Left renal cortex interstitium (tissue), 4 donors: ENCODE measurements at regions not wholly inside any gene's neighbourhood (a gene's known extent, or its start where the extent isn't known, plus 50 kb on each side); places are given as distances from the start of the nearest gene placed in this dataset.

Experiments
- DNase-seq, 4 donors: peaks; one replicate each; pipeline ENCODE4 v3.0.0-alpha.2; 2013; ENCODE audit warnings: low read depth in 4 of 4, low spot score in 2 of 4, missing footprints in 1 of 4

DNA sequence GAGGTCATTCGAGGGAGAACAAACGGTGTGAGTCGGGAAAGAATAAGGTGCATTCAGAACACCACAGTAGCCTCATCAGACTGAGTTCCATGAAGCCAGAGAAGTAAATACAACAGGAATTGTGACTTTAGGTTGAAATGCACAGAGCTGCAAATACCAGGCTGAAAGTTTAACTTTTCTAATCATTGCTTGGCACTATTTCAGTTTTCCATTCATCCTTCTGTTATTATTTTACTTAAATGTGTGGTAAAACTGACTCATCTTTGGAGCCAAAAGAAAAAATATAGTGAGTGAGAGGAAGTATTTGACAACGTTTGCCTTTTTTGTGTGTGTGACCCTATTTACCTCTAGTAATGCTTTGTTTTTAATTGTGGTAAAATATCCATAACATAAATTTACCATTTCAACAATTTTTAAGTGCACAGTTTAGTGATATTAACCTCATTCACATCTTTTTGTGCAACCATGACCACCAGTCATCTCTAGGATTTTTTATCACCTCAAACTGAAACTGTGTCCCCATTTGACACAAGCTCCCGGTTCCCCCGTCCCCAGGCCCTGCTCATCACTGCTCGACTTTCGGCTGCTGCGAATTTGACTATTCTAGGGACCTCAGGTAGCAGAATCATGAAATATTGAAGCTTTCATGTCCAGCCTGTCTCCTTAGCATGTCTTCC, 166.8 kb downstream of the HSD17B3 start:
- DNase-seq, result no peak

DNA sequence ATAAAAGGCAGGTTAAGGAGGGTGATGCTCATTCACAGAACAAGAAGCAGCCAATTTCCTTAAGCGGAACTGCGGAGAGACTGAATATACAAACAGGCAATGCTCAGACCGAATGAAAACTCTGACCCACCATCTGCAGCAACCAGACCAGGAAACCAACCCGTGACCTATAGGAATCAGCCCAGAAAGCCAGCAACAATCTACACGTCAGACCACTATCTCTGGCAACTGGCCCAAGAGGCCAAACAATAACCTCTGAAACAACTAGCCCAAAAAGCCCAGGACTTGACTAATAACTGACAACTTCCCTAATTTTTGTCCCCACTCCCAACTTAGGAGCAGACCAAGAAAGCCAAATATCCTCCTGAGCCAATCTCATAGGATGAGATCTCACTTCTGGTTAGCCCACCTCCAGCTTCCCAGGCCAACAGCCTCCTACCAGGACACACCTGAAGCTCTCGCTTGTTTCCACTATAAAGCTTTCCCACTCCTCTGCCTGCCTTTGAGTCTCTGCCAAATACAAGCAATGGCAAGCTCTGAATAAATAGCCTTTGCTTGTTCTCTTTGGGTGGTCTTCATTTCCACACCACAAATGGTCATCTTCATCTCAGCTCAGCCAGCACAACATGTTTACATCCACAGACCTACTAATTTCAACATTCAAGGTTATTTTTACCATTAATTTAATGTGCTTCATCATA, 168.5 kb downstream of the HSD17B3 start:
- no peak for DNase-seq

DNA sequence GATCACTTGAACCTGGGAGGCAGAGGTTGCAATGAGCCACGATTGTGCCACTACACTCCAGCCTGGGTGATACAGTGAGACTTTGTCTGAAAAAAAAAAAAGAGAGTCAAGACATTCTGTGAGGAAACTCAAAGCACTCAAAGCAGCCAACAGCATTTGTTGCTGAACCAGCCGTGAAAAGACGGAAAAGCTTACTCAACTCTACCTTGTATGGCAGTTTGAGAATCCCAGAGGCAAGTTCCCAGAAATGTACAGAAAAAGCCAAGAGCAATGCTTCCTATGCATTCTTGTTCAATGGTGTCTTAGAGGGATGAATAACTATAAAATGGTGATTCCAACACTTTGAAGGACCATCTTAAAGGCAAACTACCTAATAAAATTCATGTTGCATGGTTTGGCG, 170.2 kb downstream of the HSD17B3 start:
- no peak for DNase-seq

DNA sequence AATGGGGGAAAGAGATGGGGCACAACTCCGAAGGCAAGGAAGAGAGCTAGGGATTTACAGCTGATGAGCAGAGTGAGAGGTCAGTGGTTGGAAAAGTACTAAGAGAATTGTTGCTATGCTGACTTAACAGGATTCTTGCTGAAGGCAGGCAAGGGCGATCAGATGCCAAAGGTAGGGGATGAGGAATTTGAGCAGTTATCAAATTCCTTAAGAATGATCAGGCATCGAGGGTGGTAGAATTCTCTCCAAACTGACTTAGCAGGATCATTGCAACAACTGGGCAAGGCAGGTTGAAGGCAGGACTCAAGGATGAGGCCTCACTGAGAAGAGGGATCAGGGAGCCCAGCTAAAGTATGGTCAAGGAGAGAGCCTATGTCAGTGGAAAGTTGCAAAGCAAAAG, 171.0 kb downstream of the HSD17B3 start:
- no peak for DNase-seq

DNA sequence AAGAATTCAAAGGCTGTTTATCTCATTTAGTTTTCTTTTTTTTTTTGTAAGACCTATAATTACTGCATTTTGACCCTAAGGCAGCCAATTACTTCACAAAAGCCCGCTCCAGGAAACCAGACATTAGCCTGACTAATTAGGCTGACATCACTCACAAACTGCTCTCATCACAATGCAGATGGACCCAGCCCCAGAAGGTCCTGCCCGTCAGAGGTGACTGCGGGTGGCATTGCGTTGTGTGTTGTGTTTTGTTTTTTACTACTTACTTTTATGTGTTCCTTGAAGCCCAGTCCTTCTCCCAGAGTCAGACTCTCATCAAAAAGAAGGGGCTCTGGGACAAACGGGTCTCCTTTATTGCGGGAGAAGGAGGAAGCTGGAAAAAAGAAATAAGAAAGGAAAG, 172.2 kb downstream of the HSD17B3 start:
- no peak for DNase-seq

DNA sequence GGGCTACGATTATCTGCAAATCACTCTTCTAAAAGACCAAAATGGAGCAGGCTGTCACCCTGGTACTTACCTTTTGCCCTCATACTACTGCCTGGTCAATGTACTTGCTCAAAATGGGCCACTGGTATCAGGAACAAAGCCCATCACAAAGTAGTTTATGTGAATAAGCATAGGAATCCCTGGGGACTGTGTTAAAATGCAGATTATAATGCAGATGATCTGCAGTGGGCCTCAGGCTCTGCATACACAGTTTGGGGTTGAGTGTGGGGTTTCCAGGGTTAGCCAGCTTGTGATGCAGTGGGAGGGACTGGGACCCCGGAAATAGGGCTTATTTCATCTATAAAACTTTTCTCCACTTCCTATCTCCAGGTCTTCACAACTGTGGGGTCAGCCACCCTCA, 173.1 kb downstream of the HSD17B3 start:
- DNase-seq, result no peak

DNA sequence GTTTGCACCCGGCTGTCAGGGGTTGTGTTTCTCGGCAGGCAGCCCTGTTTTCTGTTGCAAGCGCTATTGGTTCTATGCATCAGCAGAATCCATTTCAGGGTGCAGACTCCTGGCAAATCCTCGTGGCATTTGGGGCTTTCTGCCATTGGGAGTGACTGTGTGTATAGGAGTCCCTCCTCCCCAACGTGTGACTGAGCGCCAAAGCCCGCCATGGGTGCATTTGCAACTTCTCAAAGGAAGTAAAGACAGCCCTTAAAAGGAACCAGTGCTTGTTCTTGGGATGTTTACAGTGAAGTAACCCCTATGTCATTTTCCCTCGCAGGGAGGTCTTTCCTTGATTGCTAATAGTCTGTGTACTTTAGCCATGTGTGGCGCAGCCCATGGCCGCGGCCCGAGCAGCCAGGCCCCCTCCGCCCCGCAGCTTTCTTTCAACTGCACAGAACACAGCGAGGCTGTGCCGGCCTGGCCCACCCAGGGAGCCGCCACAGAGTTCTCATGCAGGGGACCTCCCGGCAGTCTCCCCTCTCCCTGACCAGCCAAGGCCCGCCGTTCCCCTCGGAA, 175.6 kb downstream of the HSD17B3 start:
- DNase-seq, result no peak

DNA sequence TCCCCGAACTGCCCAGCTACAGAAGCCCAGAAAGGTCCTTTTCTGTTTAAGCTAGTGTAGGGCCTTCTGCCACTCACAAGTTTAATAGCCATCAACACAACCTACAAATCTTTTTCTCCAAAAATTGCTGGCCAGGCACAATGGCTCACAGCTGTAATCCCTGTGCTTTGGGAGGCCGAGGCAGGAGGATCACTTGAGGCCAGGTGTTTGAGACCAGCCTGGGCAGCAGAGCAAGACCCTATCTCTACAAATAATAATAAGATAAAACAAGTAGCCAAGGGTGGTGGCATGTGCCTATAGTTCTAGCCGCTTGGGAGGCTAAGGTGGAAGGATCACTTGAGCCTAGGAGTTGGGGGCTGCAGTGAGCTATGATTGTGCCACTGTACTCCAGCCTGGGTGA, 176.4 kb downstream of the HSD17B3 start:
- DNase-seq, result no peak

DNA sequence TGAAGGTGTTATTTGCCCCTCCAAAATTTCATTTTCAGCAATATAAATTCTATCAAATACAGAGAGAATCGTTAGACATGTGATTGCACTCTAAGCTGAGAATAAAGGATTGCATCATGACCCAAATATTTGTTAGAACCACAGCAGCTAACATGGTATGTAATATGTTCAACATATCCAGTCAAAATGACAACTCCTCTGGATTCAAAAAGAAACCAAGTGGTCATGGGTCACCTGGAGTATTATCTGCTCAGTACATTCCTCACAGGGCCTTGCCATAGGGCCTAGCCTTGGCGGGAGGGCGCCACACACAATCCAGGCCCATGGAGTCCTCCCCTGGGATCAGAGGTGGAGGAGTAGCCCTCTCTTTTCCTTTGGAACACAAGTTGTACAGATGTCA, 179.2 kb downstream of the HSD17B3 start:
- DNase-seq, result no peak

DNA sequence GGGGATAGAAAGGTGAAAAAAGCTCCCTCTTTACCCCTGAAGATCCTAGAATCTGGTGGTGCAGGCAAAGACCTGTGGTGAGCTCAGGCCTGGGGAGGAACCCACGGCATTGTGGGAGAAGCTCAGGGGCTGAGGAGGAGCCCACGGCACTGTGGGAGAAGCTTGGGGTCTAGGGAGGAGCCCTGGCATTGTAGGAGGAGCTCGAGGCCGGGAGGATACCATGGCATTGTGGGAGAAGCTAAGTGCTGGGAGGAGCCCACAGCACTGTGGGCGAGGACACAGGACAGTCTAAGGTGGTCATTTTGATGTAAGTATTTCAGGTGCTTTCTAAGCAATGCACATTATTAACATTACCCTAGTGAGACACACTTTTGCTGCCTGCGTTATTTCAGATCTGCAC, 179.7 kb downstream of the HSD17B3 start:
- DNase-seq, result no peak

DNA sequence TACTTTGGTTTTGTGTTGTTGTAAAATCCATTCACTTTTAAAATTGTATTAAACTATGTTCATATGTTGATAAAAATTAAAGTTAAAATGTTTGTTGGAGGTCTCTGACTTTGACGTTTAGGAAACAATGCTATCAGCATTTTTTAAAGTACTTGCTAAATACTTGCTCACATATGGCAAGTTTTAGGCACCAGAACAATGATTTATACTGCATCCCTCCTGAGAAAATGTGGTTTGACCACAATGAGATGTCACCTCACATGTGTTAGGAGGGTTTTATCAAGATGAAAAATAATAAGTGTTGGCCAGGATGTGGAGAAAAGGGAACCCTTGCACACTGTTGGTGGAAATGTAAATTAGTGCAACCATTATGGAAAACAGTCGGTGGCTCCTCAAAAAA, 180.8 kb downstream of the HSD17B3 start:
- no peak for DNase-seq

DNA sequence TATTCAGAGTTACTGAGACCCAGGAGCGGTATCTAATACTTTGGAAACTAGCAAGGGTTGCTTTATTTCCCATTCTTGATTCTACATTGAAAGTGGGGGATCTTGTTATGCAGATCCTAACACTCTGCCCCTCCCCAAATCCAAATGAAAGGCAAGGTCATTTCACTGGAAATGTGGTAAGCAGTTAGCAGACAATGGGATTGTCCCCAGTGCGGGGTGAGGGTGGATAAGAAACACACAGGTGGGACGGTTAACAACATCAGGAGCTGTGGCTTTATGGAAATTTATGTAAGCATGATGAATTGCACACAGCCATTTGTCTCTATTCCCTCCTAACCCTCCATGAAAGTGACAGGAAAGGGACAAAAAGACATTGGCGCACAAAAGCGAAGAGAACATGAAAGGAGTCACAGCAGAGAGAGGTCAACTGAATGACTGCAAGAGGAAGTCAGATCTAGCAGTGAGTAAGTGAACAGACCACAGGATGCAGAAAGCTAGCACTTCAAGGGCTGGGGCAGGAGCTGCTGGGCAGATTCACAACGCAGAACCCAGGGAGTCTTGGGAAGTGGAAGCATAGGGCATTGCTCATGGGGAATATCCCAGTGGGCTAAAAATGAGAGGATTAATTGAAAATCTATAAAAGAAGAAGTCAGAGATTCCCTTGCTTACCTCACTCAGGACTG, 184.4 kb downstream of the HSD17B3 start:
- DNase-seq, result no peak

DNA sequence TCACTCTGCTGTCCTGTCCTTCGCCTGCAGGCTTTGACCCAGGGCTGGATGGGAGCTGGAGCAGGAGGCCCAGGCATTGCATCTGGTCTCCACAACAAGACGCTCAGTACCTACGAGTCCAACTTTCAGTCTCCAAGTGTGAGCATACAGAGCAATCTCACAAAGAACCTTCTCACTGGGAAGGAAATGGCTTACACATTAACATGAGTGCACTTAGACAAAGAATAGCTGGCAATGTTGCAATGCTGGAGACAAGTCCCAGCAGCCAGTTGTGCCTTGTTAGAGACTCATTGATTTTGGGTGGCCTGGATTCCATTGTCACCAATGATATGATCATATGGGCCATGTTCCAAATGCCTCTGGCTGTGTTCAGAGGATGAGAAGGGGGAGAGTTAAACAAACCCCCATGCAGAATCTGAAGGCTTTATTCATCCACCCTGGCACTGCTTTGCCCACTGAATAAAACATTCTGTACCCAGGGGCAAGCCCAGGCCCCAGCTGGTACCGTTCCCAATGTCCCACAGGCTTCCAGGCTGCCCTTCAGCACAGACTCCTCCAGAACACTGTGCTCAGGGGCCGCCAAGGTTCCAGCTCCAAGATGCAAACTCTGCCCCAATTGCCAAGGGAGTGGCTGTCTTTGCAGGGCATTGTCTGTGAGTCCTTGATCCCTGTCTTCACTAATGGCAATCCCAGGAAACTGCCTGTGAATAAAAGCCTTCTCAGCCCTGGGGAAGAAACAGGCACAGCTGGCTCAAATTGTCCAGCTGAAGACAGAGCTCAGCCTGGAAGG, 185.5 kb downstream of the HSD17B3 start:
- no peak for DNase-seq

DNA sequence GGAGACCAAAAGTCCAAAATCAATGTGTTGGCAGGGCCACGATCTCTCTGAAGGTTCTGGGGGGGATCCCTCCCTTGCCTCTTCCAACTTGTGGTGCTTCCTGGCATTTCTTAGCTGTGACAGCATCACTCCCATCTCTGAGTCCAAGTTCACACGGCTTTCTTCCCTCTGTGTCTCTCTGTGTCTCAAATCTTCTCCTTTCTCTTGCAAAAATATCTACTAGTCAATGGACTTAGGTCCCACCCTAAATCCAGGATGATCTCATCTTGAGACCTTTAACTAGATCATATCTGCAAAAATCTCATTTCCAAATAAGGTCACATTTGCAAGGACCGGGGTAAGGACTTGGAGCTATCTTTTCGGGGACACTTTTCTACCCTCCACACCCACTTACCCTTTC, 186.1 kb downstream of the HSD17B3 start:
- DNase-seq, result no peak

DNA sequence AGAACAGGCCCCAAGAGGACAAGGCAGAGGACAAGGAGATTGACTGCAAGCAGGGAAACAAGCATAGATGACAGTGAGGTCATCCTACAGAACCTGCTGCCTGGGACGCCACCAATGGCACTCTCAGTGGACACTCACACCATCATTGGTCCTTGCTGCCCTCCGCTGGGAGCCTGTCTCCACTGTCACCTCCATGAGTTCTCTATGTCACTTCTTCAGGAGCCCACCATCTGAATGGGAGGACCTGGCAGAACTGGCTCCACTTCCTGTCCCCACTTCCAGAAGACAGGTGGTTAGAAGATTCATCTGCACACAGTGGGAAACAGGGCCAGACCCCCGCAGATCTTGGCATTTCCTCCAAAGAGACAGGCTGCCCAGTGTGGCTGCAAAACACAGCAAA, 188.9 kb downstream of the HSD17B3 start:
- no peak for DNase-seq

DNA sequence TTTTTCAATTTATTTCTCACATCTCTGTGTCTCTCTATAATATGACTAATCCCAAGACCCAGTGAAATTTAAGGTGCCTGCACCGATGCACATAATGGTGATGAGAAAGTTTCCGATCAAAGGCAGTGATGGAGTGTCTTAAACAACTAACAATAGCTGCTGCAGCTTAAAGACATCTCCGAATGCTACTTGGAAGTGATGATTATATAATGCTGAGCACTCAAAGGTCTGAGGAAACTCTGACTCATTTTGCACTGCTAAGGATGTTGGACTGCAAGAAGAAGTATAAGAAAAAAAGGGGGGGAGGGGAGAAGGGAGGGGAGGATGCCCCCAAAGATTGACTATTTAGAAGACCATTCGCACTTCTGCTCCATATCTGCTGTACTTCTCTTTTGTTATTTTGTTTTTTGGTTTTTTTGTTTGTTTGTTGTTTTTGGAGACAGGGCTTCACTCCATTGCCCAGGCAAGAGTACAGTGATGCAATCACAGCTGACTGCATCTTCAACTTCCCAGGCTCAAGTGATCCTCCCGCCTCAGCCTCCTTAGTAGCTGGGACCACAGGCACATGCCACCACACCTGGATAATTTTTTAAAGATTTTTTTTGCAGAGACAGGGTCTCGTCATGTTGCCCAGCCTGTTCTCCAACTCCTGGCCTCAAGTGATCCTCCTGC, 192.2 kb downstream of the HSD17B3 start:
- no peak for DNase-seq

DNA sequence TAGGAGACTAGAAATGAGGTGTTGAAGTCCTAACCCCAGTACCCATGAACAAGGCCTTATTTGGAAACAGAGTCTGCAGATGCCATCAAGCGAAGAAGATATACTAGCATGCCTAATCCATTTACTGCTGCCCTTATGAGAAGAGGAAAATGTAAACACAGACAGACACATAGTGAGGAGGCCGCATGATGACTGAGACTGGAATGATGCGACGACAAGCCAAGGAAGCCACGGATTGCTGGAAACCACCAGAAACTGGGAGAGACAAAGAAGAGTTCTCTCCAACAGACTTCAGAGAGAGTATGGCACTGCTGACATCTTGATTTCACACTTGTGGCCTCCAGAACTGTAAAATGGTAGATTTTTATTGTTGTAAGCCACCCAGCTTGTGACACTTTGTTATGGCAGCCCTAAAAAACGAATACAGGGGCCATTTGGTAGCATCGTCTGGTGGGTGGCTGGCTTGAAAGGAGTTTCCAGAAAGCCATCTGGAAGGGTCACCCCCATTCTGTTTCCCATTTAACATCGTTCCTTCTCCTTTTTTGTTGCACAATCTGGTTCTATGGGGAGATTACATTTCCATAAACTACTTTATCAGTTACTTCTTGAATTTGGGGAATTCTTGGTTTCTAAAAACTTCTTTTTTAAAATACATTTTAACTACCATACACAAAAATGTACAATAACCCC, 193.1 kb downstream of the HSD17B3 start:
- no peak for DNase-seq

DNA sequence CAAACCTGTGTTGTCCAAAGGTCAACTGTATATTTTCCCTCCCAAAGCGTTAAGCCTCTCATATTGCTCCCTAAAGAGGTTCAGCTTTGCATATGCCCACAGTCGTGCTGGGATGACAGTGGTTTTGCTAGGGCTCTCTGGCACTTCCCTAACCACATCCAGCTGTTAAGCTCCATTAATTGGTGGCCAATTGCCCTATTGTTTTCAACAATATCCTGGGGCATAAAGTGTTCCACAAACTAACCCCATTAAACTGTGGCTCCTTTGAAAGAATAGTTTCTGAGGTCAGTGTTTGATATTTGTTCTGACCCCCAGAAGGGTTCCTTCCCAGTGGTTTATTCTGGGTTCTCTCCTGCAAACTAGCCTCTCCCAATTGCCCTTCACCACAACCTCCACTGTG, 194.5 kb downstream of the HSD17B3 start:
- no peak for DNase-seq

DNA sequence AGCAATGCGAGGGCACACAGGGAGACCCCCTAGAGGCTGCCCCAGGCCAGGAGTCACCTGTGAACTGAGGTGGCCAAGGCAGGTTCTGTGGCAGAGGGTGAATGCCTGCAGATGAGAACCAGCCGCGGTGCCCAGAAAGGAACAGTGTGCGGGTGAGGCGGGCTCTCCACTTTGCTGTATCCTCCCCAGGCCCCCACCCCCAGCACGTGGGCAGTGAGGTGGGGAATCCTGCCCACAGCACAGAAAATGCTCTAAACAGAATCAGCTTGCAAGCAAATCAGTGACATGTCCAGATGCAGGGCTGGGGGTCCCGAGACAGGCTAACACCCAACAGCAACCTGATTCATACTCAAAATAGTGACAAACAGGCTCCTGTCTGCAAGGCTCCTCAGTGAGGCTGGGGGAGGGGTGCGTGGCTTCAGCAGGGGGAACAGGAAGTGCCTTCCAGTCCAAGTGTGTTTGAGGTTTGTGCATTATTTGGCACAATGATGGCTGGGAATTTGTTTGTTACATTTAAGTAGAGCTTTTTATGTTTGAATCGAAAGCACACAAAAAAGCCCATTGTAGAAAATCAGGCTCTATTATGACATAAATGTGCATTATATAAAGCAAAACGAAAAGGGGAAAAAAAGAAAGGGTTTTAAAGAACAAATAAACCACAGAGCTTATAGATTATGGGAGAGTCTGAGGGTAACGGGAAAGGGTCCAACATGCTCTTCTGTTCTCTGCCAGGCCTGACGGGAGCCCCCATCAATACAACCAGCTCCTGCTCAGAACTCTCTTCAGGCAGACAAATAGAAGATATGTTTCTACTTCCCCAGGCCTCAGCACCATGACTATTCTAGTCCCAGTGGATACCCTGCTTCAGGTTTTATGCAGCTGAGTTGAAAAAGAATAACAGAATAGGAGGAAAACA, 201.3 kb downstream of the HSD17B3 start:
- DNase-seq, result no peak
